ENCODE measurements at regions not wholly inside any gene's neighbourhood (a gene's known extent, or its start where the extent isn't known, plus 50 kb on each side); places are given as distances from the start of the nearest gene placed in this dataset.

DNA sequence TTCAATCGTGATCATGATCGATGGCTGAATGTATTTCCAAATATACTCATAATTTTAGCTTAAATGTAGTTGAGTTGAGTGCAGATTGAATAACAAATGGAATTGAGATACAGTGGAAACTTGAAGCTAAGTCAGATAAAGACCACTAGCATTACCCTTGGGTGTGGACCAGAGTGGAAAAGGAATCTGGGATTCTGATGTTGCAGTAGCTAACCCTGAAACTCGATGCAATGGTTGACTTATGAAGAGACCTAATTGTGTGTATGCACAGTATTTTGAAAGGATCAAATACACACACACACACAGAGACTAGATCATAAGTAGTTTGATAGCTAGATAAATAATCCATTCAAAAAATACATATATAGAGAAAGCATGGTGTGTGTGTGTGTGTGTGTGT lies 135.8 kb downstream of the RXFP2 start:
- intact Hi-C loops (cut with DNase I), result no loop called here
- H3K4me3 ChIP-seq (replicated peaks in 1 of 3), result no peak overlapping the region
- TF ChIP-seq POLR2A (IDR thresholded peaks at IDR 0.05), result no peak
- TF ChIP-seq, protein P1, sequence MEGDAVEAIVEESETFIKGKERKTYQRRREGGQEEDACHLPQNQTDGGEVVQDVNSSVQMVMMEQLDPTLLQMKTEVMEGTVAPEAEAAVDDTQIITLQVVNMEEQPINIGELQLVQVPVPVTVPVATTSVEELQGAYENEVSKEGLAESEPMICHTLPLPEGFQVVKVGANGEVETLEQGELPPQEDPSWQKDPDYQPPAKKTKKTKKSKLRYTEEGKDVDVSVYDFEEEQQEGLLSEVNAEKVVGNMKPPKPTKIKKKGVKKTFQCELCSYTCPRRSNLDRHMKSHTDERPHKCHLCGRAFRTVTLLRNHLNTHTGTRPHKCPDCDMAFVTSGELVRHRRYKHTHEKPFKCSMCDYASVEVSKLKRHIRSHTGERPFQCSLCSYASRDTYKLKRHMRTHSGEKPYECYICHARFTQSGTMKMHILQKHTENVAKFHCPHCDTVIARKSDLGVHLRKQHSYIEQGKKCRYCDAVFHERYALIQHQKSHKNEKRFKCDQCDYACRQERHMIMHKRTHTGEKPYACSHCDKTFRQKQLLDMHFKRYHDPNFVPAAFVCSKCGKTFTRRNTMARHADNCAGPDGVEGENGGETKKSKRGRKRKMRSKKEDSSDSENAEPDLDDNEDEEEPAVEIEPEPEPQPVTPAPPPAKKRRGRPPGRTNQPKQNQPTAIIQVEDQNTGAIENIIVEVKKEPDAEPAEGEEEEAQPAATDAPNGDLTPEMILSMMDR (IDR thresholded peaks at IDR 0.05), result no peak
- no peak for DNase-seq
- H3K9me3 ChIP-seq, result no peaks in the 10 kb centered on the region
- WGBS, 2 donors, result 74 to 76% methylated on average over 3 of the region's 3 CpGs
- no peaks in the 10 kb centered on the region for H3K36me3 ChIP-seq
- H3K4me1 ChIP-seq, result no peaks in the 10 kb centered on the region
- no peaks in the 10 kb centered on the region for H3K27me3 ChIP-seq
- H3K27ac ChIP-seq, result no peak overlapping the region

DNA sequence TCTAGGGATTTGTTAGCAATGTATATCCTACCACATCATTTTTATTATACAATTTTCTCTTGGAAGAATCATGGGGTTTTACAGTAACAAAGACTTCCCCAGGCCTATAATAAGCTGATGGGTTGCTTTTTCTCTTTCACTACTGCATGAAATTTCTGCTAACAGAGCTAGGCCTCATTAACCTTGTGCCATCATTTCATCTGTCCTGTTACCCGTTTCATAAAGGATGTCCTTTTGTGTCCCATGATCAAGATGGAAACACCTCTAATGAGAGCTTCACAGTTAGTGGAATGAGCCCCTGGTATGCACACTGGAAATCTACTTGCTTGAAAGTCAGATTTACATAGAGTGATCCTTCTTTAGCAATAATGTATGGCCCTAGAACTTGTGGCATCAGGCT lies 138.7 kb downstream of the RXFP2 start:
- Histone ChIP-seq H3K4me1 (no peaks in the 10 kb centered on the region), H3K36me3 (no peaks in the 10 kb centered on the region), H3K27me3 (no peaks in the 10 kb centered on the region), H3K27ac (no peak overlapping the region), H3K9me3 (no peaks in the 10 kb centered on the region), H3K4me3 (replicated peaks in 1 of 3) (no peak overlapping the region)
- intact Hi-C loops (cut with DNase I), result no loop called here
- no peak for TF ChIP-seq POLR2A (IDR thresholded peaks at IDR 0.05)
- TF ChIP-seq, protein P1 (IDR thresholded peaks at IDR 0.05), result no peak
- no peak for DNase-seq
- WGBS, 2 donors, result 91 to 96% methylated on average over 1 of the region's 1 CpG

DNA sequence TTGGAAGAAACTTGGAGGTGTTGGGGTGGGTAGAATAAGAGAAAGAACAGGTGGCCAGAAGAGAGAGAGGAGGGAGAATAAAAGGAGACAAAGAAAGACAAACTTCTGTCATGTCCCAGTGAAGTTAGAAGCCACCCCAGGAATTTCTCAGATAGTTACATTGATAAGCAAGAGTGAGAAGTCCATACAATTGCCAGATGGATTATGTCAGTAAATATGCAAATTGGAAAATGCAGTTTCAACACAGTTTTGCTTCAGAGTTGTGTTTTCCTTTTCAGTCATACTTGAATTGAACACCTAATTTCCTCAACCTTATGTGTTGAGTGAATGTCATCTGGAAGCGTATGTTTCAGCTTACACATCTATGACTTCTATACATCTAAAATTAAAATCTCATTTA lies 139.2 kb downstream of the RXFP2 start:
- no peak overlapping the region for H3K27ac ChIP-seq
- WGBS, 2 donors, result 96 to 100% methylated on average over 1 of the region's 1 CpG
- H3K27me3 ChIP-seq, result no peaks in the 10 kb centered on the region
- no peaks in the 10 kb centered on the region for H3K36me3 ChIP-seq
- H3K9me3 ChIP-seq, result no peaks in the 10 kb centered on the region
- intact Hi-C loops (cut with DNase I), result no loop called here
- no peaks in the 10 kb centered on the region for H3K4me1 ChIP-seq
- no peak for DNase-seq
- TF ChIP-seq, protein P1 (IDR thresholded peaks at IDR 0.05), result no peak
- TF ChIP-seq POLR2A (IDR thresholded peaks at IDR 0.05), result no peak
- H3K4me3 ChIP-seq (replicated peaks in 1 of 3), result no peak overlapping the region

DNA sequence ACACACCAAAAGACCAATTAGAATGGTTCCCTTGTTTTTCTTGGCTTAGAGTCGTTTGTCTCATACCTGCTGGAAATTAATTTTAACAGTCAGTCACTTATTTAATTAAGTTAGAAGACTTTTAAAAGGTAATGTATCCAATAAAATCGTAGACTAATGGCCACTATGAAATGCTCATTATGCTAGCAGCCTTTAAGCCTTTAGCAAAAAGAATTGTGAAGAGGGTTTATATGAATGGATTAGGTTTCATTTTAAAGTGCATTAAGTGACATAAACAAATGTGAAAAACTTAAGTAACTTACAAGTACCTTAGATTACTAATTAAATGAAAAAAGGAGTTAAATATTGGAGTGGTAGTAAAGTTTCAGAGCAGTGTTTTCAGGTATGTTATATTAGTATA lies 139.6 kb downstream of the RXFP2 start:
- no peak overlapping the region for H3K27ac ChIP-seq
- intact Hi-C loops (cut with DNase I), result no loop called here
- H3K4me1 ChIP-seq, result peaks cover 0 to 1% of the 10 kb centered on the region in 2 donors
- H3K36me3 ChIP-seq, result no peaks in the 10 kb centered on the region
- no peak overlapping the region for H3K4me3 ChIP-seq (replicated peaks in 1 of 3)
- no peaks in the 10 kb centered on the region for H3K9me3 ChIP-seq
- no peak for DNase-seq
- TF ChIP-seq, protein P1 (IDR thresholded peaks at IDR 0.05), result no peak
- WGBS, 2 donors, result 82 to 91% methylated on average over 2 of the region's 2 CpGs
- no peaks in the 10 kb centered on the region for H3K27me3 ChIP-seq

DNA sequence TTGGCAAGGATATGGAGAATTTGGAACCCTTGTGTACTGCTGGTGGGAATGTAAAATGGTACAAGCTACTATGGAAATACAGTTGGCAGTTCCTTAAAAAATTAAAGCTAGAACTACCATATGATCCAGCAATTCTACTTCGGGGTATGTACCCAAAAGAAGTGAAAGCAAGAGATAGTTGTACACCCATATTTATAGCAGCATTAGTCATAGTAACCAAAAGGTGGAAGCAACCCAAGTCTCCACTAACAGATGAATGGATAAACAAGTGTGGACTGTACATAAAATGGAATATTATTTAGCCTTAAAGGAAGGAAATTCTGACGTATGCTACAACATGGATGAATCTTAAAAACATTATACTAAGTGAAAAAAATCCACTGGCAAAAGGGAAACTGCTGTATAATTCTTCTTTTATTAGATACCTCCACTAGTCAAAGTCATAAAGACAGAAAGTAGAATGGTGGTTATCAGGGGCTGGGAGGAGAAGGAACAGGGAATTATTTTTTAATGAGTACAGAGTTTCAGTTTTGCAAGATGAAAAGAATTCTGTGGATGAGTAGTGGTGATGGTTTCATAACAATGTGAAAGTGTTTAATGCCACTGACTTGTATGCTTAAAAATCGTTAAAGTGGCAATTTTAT lies 141.6 kb downstream of the RXFP2 start:
- peaks cover 2 to 7% of the 10 kb centered on the region in 2 donors for H3K4me1 ChIP-seq
- H3K27me3 ChIP-seq, result no peaks in the 10 kb centered on the region
- H3K27ac ChIP-seq, result no peak overlapping the region
- TF ChIP-seq, protein P1 (IDR thresholded peaks at IDR 0.05), result no peak
- TF ChIP-seq POLR2A (IDR thresholded peaks at IDR 0.05), result no peak
- no peak for DNase-seq
- 76 to 87% methylated on average over 3 of the region's 3 CpGs for WGBS, 2 donors
- intact Hi-C loops (cut with DNase I), result no loop called here
- no peak overlapping the region for H3K4me3 ChIP-seq (replicated peaks in 1 of 3)
- no peaks in the 10 kb centered on the region for H3K9me3 ChIP-seq
- no peaks in the 10 kb centered on the region for H3K36me3 ChIP-seq
